Cortex of kidney (tissue), 1 donor: ENCODE measurements at regions not wholly inside any gene's neighbourhood (a gene's known extent, or its start where the extent isn't known, plus 50 kb on each side); places are given as distances from the start of the nearest gene placed in this dataset.
"Not testable (repeated sequence)": the region's sequence is repeated elsewhere in the genome, so short reads cannot be mapped to it uniquely, and the experiment has no call there.

ENCODE experiments used
- DNase-seq: peaks from one replicate; lab custom pipeline; 2025; lab: John Stamatoyannopoulos, UW

- DNase-seq, result no peak
Observed at GRCh38 chr14:105876829-105877228, 350.4 kb downstream of the TMEM121 start.

DNA sequence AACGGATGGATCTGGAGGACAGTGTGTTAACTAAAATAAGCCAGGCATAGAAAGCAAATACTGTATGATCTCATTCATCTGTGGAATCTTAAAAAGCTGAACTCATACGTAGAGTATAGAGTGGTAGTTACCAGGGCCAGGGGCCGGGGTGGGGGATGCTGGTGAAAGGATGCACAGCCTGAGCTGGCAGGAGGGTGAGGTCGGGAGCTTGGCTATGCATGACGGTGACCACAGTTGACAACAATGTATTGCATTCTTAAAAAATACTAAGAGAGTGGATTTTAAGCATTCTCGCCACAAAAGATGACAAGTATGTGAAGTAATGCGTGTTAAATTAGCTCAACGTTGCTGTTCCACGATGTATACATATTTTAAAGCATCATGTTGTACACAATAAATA, 351.3 kb downstream of the TMEM121 start:
- DNase-seq, result no peak

DNA sequence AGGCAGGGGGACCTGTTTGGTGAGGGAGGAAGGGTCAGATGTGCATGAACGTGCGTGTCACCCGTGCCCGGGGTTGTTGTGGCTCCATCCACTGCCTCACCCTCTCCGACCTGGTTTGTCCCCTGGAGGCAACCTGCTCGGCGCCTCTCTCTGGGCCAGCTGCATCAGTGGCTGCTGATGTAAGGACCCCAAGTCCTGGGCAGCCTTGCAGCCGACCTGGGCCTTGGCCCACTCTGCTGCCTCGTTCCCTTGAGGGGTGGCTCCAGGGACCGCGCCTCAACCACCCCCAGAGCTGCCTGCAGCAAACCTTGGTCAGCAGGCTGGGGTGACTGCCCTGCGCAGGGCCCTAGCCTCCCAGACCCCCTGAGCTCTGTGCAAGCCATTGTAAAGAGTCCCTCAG, 351.7 kb downstream of the TMEM121 start:
- DNase-seq, result no peak

DNA sequence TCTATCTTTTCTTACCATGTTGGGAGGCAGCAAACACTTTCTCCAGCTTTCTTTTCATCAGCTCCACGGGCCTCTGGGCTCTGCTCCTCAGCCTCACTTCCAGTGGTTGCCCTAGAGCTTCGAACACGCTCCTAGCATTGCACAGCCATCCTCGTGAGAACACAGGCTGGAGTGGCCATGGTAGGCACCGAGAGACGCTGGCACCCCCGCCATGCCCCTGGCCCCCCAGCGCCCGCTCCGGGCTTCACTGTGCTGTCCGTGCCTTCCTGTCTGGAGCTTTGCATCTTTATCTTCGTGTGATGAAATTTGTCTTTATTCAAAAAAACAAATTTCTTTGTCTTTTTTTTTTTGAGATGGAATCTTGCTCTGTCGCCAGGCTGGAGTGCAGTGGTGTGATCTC, 352.2 kb downstream of the TMEM121 start:
- no peak for DNase-seq

DNA sequence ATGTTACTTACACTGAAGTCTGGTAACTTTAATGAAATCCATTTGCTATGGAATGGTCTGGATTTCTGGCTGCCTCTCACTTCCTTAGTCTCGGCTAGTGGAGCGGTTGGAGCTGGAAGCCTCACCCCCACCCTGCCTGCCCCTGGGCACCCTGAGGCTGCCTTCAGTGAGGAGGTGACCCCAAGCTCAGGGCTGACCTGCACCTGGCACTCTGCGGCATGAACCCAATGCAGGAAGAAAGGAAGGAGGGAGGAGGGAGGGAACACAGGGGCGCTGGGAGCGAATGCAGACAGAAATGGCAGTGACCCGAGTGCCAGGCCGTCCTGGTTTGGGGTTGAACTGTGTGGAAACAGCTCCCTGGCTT, 353.1 kb downstream of the TMEM121 start:
- DNase-seq, result no peak

DNA sequence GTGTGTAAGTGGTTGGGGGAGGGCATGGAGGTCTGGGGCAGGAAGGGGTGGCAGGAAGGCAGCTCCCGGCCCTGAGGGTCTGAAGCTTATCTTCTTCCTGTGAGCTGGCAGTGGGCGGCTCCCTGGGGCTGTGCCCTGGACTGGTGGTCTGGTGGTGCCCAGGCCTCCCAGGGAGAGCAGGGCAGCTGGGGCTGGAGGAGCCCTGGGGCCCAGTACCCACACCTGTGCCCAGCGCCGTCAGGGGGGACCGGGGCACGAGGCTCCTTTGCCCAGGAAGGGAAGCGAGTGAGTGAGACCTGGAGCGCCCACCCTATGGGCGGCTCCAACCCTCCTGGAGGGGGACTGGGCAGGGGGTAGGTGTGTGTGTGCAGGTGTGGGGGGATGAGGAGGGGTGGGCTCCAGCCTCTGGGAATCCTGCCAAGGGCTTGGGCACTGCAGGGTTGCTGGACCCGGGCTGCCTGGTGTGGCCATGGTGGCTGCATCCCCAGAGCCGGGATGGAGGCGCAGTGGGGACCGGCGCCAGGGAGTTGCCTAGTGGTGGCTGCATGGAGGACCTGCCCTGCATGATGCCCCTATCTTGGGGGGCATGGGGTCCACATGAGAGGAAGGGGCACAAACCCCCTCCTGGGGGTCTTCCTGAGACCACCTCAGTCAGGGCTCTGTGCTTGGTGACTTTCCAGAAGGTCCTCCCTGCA, 353.6 kb downstream of the TMEM121 start:
- DNase-seq, result no peak

- DNase-seq, result no peak
Observed at GRCh38 chr14:105880616-105881015, 354.2 kb downstream of the TMEM121 start.

DNA sequence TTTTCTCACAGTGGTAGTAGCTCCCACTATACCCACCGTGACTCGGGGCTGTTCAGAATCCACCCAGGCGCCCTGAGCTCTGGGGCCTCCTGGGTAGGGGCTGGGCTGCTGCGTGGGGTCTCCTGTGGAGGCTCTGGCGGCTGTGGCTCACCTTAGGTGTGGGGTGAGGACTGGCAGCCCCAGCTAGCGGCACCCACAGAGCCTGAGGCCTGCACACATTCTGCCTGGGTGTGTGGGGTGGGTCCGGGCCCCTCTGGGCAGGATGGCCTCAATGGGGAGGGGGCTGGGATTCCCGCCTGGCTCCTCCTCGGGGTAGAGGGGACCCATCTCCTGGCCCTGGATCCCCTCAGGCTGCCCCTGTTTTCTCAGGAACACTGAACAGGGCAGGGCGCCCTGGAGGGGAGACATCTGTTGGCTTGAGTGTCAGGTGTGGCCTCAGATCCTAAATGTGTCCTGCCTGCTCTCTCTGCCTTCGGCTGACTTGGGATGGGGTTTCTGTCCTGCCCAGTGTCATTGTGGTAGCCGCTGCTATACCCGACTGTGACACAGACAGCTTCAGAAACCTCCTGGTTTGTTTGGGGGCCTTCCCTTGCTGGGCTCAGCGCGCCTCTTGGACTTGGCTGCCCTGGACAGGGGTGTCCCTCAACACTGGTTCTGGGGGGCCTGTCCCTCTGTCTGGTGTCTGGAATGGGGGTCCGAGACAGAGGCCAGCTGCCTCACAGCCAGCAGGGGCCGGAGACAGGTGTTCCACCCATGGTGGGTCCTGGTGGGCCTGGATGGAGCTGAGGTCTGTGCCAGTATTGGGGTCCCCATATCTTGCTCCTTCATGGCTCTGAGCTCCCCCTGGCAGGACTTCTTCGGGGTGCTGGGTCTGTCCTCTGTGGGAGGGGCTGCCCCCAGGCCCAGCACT, 354.9 kb downstream of the TMEM121 start:
- no peak for DNase-seq

DNA sequence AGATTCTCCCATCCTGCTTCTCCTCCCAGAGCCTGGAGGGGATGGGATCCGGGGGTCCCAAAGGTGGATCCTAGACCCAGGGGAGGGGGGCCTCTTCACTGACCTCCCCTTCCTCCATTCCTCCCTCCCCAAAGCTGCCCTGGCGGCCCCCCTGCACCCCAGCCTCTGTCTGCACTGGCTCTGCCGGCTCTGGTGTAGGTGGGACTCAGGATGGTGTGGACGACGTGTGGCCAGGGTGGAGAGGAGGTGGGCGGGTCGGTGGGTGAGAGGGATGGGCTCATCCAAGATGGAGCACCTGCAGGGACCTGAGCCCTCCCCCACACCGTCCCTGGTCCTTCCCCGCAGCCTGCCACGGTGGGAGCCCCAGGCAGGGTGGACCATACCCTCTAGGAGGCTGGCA, 355.6 kb downstream of the TMEM121 start:
- not testable (repeated sequence) for DNase-seq

DNA sequence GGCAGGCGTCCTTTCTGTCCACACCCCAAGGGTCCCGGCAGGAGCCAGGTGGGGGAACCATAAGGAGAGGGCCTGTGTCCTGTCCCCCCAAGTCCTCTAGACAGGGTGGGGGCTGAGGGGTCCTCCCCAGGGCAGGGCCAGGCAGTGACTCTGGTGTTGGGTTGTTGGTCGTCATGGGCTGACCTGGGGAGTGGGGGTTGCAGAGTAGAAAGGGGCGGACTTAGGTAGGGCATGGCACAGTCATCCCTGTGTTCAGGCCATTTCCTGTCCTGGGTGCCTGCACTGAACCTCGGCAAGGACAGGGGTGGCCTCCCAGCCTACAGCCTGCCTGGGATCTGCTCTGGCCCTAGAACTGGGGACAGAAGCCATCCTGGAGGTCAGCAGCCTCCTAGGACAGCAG, 356.2 kb downstream of the TMEM121 start:
- DNase-seq, result no peak

DNA sequence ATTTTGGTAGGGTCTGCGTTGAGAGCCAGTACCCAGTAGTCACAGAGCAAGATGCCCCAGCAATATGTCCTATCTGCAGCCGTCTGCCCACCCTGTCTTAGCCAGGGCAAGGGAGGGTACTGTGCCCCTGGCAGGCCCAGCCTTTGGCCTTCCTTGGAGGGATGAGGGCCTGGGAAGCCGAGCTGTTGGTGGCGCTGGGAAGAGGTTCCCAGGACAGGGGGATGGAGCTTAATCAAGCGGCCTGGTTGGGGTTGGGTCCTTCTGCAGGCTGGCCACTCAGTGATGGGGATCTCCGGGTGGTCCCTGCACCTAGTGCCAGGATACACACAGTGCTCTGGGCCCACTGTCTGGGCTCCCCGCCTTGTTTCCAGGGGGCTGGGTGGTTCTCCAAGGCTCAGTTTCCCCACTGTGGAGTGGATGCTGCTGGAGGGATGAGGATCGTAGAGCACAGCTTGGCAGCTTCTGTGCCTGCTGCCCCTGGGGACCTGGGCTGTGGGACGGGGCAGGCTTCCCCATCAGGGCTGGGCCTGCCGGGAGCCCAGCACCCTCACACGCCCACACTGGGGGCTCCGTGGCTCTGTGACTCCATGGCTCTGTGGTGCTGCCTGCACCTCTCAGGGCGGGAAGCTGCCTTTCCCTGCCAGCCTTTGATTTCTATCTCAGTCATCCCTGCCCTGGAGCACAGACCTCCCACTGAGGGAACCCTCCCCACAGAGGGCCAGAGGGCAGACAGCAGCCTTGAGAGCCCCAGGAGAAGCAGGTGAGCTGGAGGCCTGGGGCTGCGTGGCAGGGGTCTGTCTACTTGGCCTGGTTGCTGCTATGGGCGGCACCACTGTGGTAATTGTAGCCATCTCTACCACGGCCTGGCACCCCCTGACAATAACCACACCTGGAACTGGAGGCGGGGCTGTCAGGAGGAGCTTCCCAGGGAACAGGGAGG, 357.0 kb downstream of the TMEM121 start:
- no peak for DNase-seq

DNA sequence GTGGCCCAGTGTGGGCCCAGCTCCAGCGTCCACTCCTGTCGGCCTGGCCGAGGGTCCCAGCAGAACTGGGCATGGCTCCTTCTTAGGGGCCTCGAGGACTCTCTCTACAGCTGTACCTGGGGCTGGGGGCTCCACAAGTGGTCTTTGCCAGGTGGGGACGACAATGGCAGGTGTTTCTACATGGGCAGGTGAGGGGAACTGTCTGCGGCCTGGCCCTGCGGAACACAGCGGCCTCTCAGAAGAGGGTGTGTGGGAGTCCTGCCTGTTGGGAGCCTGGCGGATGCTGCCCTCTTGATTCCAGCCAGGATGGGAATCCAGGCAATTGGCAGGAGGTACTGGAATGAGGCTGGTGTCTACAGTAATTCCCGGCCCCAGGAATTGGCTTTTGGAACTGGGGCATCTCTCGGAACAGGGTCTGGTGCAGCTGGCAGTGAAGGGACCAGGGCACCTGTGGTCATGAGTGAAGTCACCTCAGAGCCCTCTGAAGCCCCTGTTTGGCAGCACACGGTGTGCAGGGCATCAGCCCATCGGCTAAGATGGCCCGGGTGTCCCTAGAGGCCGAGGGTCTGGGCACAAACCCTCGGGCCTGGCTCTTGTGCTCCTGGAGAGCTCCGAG, 357.9 kb downstream of the TMEM121 start:
- not testable (repeated sequence) for DNase-seq

DNA sequence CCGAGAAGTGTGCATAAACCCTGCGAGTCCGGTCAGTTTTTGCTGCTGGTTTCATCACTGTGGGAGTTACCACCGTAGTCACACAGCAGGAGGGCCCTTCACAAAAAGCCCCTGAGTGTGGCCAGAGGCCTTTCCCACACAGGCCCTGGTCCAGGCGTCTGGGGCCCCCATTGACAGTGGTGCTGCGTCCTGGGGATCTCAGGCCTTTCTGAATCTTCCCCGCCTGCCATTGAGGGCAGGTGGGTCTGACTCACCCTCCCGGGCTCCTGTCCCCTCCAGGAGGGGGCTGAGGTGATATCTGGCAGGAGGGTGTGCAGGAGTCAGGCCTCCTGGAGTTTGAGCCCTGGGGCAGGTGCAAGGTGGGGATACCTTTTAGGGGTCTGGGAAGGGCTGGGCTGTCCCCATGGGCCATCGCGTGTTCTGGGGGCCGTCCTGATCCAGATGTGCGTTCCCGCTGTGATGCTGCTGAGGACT, 358.5 kb downstream of the TMEM121 start:
- DNase-seq, result no peak

DNA sequence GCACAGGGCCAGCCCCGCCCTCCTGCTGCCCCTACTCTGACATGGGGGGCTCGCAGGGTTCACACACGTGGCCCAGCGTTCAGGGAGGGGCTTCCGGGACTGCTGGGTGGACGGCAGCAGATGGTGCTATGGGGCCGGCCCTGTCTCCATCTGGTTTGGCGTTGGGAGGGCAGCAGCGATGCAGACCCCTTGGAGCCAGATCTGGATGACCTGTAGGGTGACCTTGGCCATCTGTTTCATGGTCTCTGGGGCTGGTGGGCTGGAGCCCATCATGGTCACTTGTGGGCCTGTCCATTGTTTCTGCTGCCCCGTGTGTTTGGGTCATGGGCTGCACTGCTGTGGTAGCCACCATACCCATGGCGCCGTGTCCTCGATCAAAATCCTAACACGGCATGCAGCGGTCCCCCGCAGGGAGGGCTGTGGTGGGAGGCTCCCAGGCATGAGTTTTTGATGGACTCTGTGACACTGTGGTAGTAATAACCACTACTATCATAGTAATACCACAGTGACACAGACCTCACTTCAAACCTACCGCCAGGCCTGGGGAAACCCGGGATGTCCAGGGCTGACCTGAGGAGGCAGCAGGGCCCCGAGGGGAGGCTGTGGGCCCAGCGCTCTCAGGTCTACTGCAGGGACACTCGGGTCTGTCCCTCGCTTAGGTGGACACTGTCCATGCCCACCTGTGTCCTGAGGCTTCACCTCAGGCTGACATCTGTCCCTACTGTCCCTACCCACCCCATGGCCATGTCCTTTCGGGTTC, 359.4 kb downstream of the TMEM121 start:
- no peak for DNase-seq

GRCh38 chr14:105886791-105887191, 360.4 kb downstream of the TMEM121 start:
- DNase-seq, result not testable (repeated sequence)

DNA sequence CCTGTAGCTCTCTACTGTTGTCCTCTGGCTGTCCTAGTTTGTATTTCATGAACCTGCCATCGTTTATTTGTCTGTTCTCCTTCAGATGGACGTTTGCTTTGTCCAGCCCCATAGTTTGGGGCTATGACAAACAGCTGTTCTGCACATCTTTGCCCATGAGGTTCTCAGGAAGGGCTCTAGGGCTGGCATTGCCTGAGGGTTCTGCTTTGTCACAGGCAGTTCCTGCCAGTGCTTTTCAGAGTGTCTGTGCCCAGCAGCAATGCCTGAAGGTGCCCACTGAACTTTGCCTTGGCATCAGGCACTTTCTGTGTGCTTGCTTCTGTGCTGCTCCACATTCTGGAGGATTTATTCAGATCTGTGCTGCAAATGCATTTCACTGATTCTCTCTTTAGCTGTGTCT, 361.3 kb downstream of the TMEM121 start:
- no peak for DNase-seq

DNA sequence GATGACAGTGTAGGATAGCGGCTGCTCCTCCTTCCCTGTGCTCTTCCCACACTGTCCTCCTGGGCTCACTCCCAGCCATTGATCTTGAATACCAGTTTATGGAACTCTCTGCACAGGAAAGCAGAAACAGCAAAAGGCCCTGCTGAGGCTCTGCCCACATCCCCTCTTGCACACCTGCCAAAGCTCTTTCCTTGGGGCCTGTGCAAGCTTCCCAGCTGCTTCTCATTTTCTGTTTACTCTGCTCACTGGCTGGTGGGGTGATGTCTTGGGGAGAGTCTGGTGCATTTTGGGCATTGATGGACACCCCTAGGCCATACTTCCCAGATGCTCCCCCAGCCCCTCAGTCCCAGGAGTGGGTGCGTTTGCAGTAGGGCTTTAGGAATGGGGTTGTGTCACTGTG, 361.8 kb downstream of the TMEM121 start:
- DNase-seq, result no peak

GRCh38 chr14:105888784-105889665, 362.6 kb downstream of the TMEM121 start:
- no peak for DNase-seq

- DNase-seq, result no peak
Observed at GRCh38 chr14:105889666-105890473, 363.5 kb downstream of the TMEM121 start.
